ENCODE measurements at regions not wholly inside any gene's neighbourhood (a gene's known extent, or its start where the extent isn't known, plus 50 kb on each side); places are given as distances from the start of the nearest gene placed in this dataset.

- TF ChIP-seq CTCF (IDR thresholded peaks at IDR 0.05; ENCODE audit: extremely low read depth, missing control alignments): no peak
- no peak for DNase-seq (ENCODE audit: low spot score)
Observed at GRCh38 chr12:67765776-67766766, 117.5 kb downstream of the DYRK2 start.

- no peak for TF ChIP-seq CTCF (IDR thresholded peaks at IDR 0.05; ENCODE audit: extremely low read depth, missing control alignments)
- DNase-seq (ENCODE audit: low spot score): no peak
Observed at GRCh38 chr12:67772267-67773169, 124.0 kb downstream of the DYRK2 start.

GRCh38 chr12:67773896-67774295, 125.4 kb downstream of the DYRK2 start:
- no peak for DNase-seq (ENCODE audit: low spot score)
- no peak for TF ChIP-seq CTCF (IDR thresholded peaks at IDR 0.05; ENCODE audit: extremely low read depth, missing control alignments)

GRCh38 chr12:67774983-67775587, 126.5 kb downstream of the DYRK2 start:
- DNase-seq (ENCODE audit: low spot score): no peak
- TF ChIP-seq CTCF (IDR thresholded peaks at IDR 0.05; ENCODE audit: extremely low read depth, missing control alignments): no peak

- no peak for DNase-seq (ENCODE audit: low spot score)
- no peak for TF ChIP-seq CTCF (IDR thresholded peaks at IDR 0.05; ENCODE audit: extremely low read depth, missing control alignments)
Observed at GRCh38 chr12:67780580-67781084, 132.1 kb downstream of the DYRK2 start.

GRCh38 chr12:67782573-67782972, 134.0 kb downstream of the DYRK2 start:
- no peak for TF ChIP-seq CTCF (IDR thresholded peaks at IDR 0.05; ENCODE audit: extremely low read depth, missing control alignments)

More at GRCh38 chr12:67782573-67782972, 134.0 kb downstream of the DYRK2 start:
- DNase-seq (ENCODE audit: low spot score): no peak
